ENCODE measurements at regions not wholly inside any gene's neighbourhood (a gene's known extent, or its start where the extent isn't known, plus 50 kb on each side); places are given as distances from the start of the nearest gene placed in this dataset.
"Not testable (repeated sequence)": the region's sequence is repeated elsewhere in the genome, so short reads cannot be mapped to it uniquely, and the experiment has no call there.

DNA sequence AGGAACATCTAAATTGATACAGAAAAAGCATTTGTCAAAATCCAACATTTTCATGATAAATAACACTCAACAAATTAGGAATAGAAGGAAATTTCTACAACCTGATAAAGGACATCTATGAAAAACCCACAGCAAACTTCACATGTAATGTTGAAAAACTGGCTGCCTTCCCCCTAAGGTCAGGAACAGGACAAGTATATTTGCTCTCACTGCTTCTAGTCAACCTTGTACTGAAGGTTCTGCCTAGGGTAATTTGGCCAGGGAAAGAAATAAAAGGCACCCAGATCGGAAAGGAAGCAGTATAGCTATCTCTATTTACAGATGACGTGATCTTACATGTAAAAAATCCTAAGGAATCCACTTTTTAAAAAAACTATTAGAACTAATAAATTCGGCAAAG, 97.1 kb upstream of the USP9X start:
- no peak overlapping the region for H3K4me3 ChIP-seq (ENCODE audit: control extremely low read depth in 1 of 5, extremely low read depth in 1 of 5, insufficient read depth in 1 of 5, low read depth in 2 of 5, low read length in 4 of 5)
- ChIA-PET POLR2A (no interaction called here), CTCF (no interaction called here)
- no peaks in the 10 kb centered on the region for H3K27me3 Mint-ChIP-seq
- no peak for ATAC-seq (ENCODE audit: low read depth)
- H3K9me3 Mint-ChIP-seq (ENCODE audit: insufficient read depth) = peaks cover 2% of the 10 kb centered on the region
- no peak overlapping the region for H3K4me2 ChIP-seq (replicated peaks; ENCODE audit: low read depth, low read length, poor library complexity, severe bottlenecking)
- H3K4me3 Mint-ChIP-seq = no peak overlapping the region
- H4K20me1 ChIP-seq (ENCODE audit: control insufficient read depth, insufficient read depth, low read length, poor library complexity, severe bottlenecking) = no peaks in the 10 kb centered on the region
- no CpG with 5 or more reads among the region's 3 CpGs for WGBS (ENCODE audit: insufficient coverage)
- no peak overlapping the region for H2AFZ ChIP-seq (ENCODE audit: insufficient read depth, low read depth, low read length, poor library complexity, severe bottlenecking)
- no peak for TF ChIP-seq EZH2 (IDR thresholded peaks at IDR 0.05; ENCODE audit: borderline replicate concordance, insufficient read depth, low read depth, low read length, poor library complexity, severe bottlenecking)
- TF ChIP-seq, protein P1, sequence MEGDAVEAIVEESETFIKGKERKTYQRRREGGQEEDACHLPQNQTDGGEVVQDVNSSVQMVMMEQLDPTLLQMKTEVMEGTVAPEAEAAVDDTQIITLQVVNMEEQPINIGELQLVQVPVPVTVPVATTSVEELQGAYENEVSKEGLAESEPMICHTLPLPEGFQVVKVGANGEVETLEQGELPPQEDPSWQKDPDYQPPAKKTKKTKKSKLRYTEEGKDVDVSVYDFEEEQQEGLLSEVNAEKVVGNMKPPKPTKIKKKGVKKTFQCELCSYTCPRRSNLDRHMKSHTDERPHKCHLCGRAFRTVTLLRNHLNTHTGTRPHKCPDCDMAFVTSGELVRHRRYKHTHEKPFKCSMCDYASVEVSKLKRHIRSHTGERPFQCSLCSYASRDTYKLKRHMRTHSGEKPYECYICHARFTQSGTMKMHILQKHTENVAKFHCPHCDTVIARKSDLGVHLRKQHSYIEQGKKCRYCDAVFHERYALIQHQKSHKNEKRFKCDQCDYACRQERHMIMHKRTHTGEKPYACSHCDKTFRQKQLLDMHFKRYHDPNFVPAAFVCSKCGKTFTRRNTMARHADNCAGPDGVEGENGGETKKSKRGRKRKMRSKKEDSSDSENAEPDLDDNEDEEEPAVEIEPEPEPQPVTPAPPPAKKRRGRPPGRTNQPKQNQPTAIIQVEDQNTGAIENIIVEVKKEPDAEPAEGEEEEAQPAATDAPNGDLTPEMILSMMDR (IDR thresholded peaks at IDR 0.05) = no peak
- no peak overlapping the region for H3K27ac ChIP-seq (ENCODE audit: low read length in 2 of 2)
- H3K4me1 ChIP-seq (ENCODE audit: control insufficient read depth in 2 of 2, insufficient read depth in 2 of 2, low read length in 2 of 2) = no peaks in the 10 kb centered on the region
- no peak for DNase-seq
- H3K79me2 ChIP-seq (ENCODE audit: control insufficient read depth, insufficient read depth, low read length) = no peaks in the 10 kb centered on the region
- no peaks in the 10 kb centered on the region for H3K36me3 ChIP-seq (replicated peaks in 1 of 2; ENCODE audit: control extremely low read depth in 1 of 2, control insufficient read depth in 1 of 2, extremely low read depth in 1 of 2, insufficient read depth in 2 of 2, low read length in 1 of 2)
- H3K9me3 ChIP-seq (ENCODE audit: control extremely low read depth in 1 of 3, control insufficient read depth in 2 of 3, insufficient read depth in 1 of 3, low read length in 2 of 3) = peaks cover 0 to 6% (median 0%) of the 10 kb centered on the region in 3 donors
- H3K9ac ChIP-seq (ENCODE audit: low read length) = no peak overlapping the region
- H3K27me3 ChIP-seq (replicated peaks in 1 of 4; ENCODE audit: control extremely low read depth in 1 of 4, control insufficient read depth in 3 of 4, insufficient read depth in 4 of 4, low read length in 3 of 4) = no peaks in the 10 kb centered on the region
- H3K4me1 Mint-ChIP-seq = no peaks in the 10 kb centered on the region
- intact Hi-C loops (cut with micrococcal nuclease) = no loop called here
- no peak overlapping the region for H3K27ac Mint-ChIP-seq

DNA sequence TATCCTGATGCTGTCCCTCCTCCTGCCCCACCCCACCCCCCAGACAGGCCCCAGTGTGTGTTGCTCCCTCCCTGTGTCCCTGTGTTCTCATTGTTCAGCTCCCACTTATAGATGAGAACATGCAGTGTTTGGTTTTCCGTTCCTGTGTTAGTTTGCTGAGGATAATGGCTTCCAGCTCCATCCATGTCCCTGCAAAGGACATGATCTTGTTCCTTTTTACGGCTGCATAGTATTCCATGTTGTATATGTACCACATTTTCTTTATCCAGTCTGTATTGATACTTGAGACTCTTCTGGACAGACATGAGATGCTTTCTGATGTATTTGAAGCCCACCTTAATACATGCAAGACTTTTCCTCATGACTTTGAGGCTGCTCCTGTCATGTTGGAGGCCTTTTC, 91.8 kb upstream of the USP9X start:
- H2AFZ ChIP-seq (ENCODE audit: insufficient read depth, low read depth, low read length, poor library complexity, severe bottlenecking); CTCF ChIA-PET; H3K4me1 ChIP-seq (ENCODE audit: control insufficient read depth in 2 of 2, insufficient read depth in 2 of 2, low read length in 2 of 2); H3K4me3 Mint-ChIP-seq; ATAC-seq (ENCODE audit: low read depth); H3K9me3 ChIP-seq (ENCODE audit: control extremely low read depth in 1 of 3, control insufficient read depth in 2 of 3, insufficient read depth in 1 of 3, low read length in 2 of 3); H3K79me2 ChIP-seq (ENCODE audit: control insufficient read depth, insufficient read depth, low read length); POLR2A ChIA-PET; H3K4me3 ChIP-seq (ENCODE audit: control extremely low read depth in 1 of 5, extremely low read depth in 1 of 5, insufficient read depth in 1 of 5, low read depth in 2 of 5, low read length in 4 of 5); H3K27me3 Mint-ChIP-seq; H3K9me3 Mint-ChIP-seq (ENCODE audit: insufficient read depth); H3K36me3 ChIP-seq (replicated peaks in 1 of 2; ENCODE audit: control extremely low read depth in 1 of 2, control insufficient read depth in 1 of 2, extremely low read depth in 1 of 2, insufficient read depth in 2 of 2, low read length in 1 of 2); H3K9ac ChIP-seq (ENCODE audit: low read length); H3K27ac ChIP-seq (ENCODE audit: low read length in 2 of 2); H3K4me1 Mint-ChIP-seq; H4K20me1 ChIP-seq (ENCODE audit: control insufficient read depth, insufficient read depth, low read length, poor library complexity, severe bottlenecking); DNase-seq; H3K4me2 ChIP-seq (replicated peaks; ENCODE audit: low read depth, low read length, poor library complexity, severe bottlenecking); intact Hi-C loops (cut with micrococcal nuclease); H3K27ac Mint-ChIP-seq; H3K27me3 ChIP-seq (replicated peaks in 1 of 4; ENCODE audit: control extremely low read depth in 1 of 4, control insufficient read depth in 3 of 4, insufficient read depth in 4 of 4, low read length in 3 of 4): not testable (repeated sequence)
- no CpG with 5 or more reads among the region's 2 CpGs for WGBS (ENCODE audit: insufficient coverage)

Data from B cell (primary cell).